Prostate gland (tissue), 2 donors: ENCODE measurements at regions not wholly inside any gene's neighbourhood (a gene's known extent, or its start where the extent isn't known, plus 50 kb on each side); places are given as distances from the start of the nearest gene placed in this dataset.

Experiments used
- DNase-seq: peaks from one replicate; pipeline ENCODE4 v3.0.0-alpha.2; 2019; ENCODE audit warnings: low spot score
- H3K27ac ChIP-seq, 2 donors: fragments of 200-600 bp; sonication (generic); 2 replicates each; pipeline ENCODE4 v1.5.1; 2017 to 2019
- H3K27me3 ChIP-seq: fragments of 200-600 bp; sonication (generic); replicated peaks from 2 replicates; pipeline ENCODE4 v1.5.1; 2019; ENCODE audit not compliant: insufficient read depth
- H3K36me3 ChIP-seq, 2 donors: fragments of 200-600 bp; sonication (generic); 1 replicate in 1 of 2; 2 replicates in 1 of 2; pipeline versions ENCODE4 v1.5.1 to v1.8.1; 2017 to 2019
- H3K4me1 ChIP-seq: fragments of 200-600 bp; sonication (generic); replicated peaks from 2 replicates; pipeline ENCODE4 v1.5.1; 2019
- H3K4me3 ChIP-seq, 2 donors: fragments of 200-600 bp; sonication (generic); 2 replicates each; pipeline ENCODE4 v1.5.1; 2017 to 2019
- H3K9me3 ChIP-seq: fragments of 200-600 bp; sonication (generic); 2 replicates; pipeline ENCODE4 v1.5.1; 2017
- CTCF ChIP-seq, 4 experiments: fragments of 200-600 bp in 2 of 4; fragments of 450-650 bp in 2 of 4; sonication (generic) in 2 of 4; IDR thresholded peaks; 1 replicate in 3 of 4; 2 replicates in 1 of 4; pipeline ENCODE4 v1.5.1; 2016 to 2019; ENCODE audit warnings: antibody characterized with exemption in 4 of 4, mild to moderate bottlenecking in 2 of 4, moderate library complexity in 2 of 4
- POLR2A ChIP-seq: fragments of 450-650 bp; IDR thresholded peaks from one replicate; pipeline ENCODE4 v1.6.1; 2016; ENCODE audit warnings: antibody characterized with exemption, mild to moderate bottlenecking
- POLR2AphosphoS5 ChIP-seq: sonication (generic); formaldehyde crosslinking; IDR thresholded peaks from one replicate; pipeline ENCODE4 v1.6.1; 2017; ENCODE audit warnings: antibody characterized with exemption
- WGBS: methylation state at CpG from one replicate; pipeline ENCODE4 v1.1.5; 2018; 5-methylcytosine and 5-hydroxymethylcytosine counted together
- intact Hi-C: fragments of 100-400 bp; cut with DNase I; formaldehyde crosslinking; loops from one replicate; pipeline ENCODE4 v1.14.2; 2022

DNA sequence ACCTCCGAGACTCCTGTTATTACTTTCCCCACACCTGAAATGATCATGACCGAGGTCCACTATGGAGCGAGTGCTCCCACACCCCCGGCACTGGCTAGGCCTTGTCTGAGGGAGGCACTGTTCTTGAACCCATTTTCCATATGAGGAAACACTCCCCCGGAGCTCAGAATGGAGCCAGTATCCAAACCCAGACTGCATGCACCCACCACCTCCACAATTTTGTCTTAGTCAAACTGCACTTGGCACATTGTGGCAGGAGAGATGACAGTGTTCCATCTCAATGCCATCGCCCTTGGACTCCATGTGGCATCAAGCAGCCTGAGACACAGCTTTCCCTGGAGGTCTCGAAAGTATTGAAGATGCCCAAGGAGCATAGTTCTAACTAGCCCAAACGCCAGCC, 154.1 kb downstream of the NUP210 start:
- Histone ChIP-seq H3K27ac (no peak overlapping the region), H3K9me3 (no peaks in the 10 kb centered on the region), H3K36me3 (no peaks in the 10 kb centered on the region), H3K4me3 (no peak overlapping the region), H3K27me3 (no peaks in the 10 kb centered on the region), H3K4me1 (no peaks in the 10 kb centered on the region)
- intact Hi-C loops: no loop called here
- 96% methylated on average over 8 of the region's 8 CpGs for WGBS
- no peak for DNase-seq
- no peak for TF ChIP-seq POLR2AphosphoS5
- TF ChIP-seq POLR2A: no peak
- no peak for TF ChIP-seq CTCF (IDR thresholded peaks at IDR 0.05)

DNA sequence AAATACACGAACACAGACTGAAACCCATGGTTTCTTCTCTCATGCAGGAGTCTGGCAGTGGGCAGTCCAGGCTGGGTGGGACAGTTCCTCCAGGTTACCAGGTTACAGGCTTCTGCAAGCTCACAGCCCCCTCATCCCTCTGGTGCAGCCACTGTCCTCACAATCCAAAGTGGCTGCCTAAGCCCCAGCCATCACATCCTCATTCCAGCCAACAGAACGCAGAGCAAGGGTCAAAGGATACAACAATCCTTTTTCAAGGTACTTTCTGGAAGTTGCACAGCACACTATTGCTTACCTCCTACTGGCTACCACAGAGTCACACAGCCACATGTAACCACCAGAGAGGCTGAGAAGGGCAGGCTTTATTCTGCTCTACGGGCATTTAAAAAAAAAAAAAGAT, 154.6 kb downstream of the NUP210 start:
- Histone ChIP-seq H3K36me3 (no peaks in the 10 kb centered on the region), H3K27me3 (no peaks in the 10 kb centered on the region), H3K4me1 (no peaks in the 10 kb centered on the region), H3K27ac (no peak overlapping the region), H3K9me3 (no peaks in the 10 kb centered on the region), H3K4me3 (no peak overlapping the region)
- 84% methylated on average over 3 of the region's 3 CpGs for WGBS
- no peak for TF ChIP-seq CTCF (IDR thresholded peaks at IDR 0.05)
- no peak for TF ChIP-seq POLR2A
- TF ChIP-seq POLR2AphosphoS5: no peak
- no peak for DNase-seq
- intact Hi-C loops: no loop called here

DNA sequence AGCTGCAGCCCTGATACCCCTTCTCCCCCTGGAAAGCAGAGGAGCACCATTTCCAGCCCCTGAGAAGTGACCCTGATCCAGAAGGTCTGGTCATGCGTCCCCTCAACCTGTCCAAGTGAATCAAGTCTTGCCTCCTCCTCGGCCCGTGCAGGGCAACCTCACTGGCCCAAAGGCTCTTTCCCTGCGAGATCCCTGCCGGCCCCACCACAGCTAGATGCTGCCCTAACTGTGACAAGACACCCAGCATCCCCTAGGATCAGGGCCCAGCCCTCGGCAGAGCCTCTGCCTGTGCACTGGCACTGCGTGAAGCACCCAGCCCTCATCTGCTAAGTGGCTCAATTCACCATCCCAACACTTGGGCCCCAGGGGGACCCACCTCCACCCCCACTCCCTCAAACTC, 155.1 kb downstream of the NUP210 start:
- no peak overlapping the region for H3K4me3 ChIP-seq
- intact Hi-C loops: no loop called here
- no peak for DNase-seq
- no peak for TF ChIP-seq CTCF (IDR thresholded peaks at IDR 0.05)
- no peaks in the 10 kb centered on the region for H3K9me3 ChIP-seq
- WGBS: 99% methylated on average over 7 of the region's 7 CpGs
- H3K27me3 ChIP-seq: no peaks in the 10 kb centered on the region
- H3K36me3 ChIP-seq: no peaks in the 10 kb centered on the region
- no peaks in the 10 kb centered on the region for H3K4me1 ChIP-seq
- no peak overlapping the region for H3K27ac ChIP-seq

GRCh38 chr3:13264468-13264795, 155.7 kb downstream of the NUP210 start:
- TF ChIP-seq POLR2AphosphoS5: no peak
- TF ChIP-seq CTCF (IDR thresholded peaks at IDR 0.05): no peak
- no peak for TF ChIP-seq POLR2A
- no peaks in the 10 kb centered on the region for H3K36me3 ChIP-seq
- no peak overlapping the region for H3K27ac ChIP-seq
- no peaks in the 10 kb centered on the region for H3K27me3 ChIP-seq
- no peak for DNase-seq
- intact Hi-C loops: no loop called here
- H3K4me1 ChIP-seq: no peaks in the 10 kb centered on the region
- 87% methylated on average over 9 of the region's 9 CpGs for WGBS
- H3K4me3 ChIP-seq: no peak overlapping the region
- H3K9me3 ChIP-seq: no peaks in the 10 kb centered on the region

DNA sequence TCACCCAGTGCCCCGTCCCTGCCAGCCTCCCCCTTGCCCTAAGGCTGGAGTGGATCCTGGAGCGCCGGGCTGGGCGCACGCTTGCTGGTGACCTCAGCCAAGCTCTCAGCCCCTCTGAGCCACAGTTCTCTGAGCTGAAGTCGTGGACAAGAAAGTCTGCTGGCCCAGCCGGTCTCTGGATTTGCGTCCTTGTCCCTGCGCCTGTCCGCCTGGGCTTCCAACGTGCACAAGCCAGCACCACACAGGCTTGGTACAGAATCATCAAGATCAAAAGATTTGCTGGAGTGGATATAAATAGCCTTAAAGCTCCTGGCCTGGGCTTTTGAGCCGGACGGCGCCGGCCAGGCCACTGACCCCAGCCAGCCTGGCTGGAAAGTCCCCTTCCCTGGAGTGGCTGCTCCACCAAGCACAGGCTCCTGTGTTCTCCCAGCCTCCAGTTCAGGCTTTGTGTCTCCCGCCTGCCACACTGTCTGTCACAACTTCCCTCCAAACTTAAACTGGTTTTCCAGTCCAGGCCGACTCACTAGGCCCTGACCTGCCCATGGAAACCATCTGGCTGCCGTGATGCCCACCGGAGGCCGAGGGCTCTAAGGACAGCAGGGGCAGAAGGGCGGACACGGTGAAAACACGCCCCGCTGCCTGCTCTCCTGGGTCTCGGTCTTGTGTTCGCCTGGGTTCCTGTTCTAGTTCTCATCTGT, 156.2 kb downstream of the NUP210 start:
- DNase-seq: no peak
- no peak overlapping the region for H3K27ac ChIP-seq

More for the DNA sequence above, 156.2 kb downstream of the NUP210 start:
- H3K27me3 ChIP-seq: no peaks in the 10 kb centered on the region
- H3K36me3 ChIP-seq: no peaks in the 10 kb centered on the region
- H3K4me3 ChIP-seq: no peak overlapping the region
- intact Hi-C loops: no loop called here
- no peaks in the 10 kb centered on the region for H3K4me1 ChIP-seq
- no peaks in the 10 kb centered on the region for H3K9me3 ChIP-seq
- WGBS: 69% methylated on average over 26 of the region's 26 CpGs
- TF ChIP-seq CTCF (IDR thresholded peaks at IDR 0.05) (no peak), POLR2A (no peak), POLR2AphosphoS5 (no peak)
